Tongue (tissue), 1 donor: ENCODE measurements at regions not wholly inside any gene's neighbourhood (a gene's known extent, or its start where the extent isn't known, plus 50 kb on each side); places are given as distances from the start of the nearest gene placed in this dataset.

ENCODE experiments used
- DNase-seq: peaks from one replicate; pipeline ENCODE4 v3.0.0-alpha.2; 2015

GRCh38 chr11:116642481-116642880 lies 130.3 kb downstream of the BUD13 start:
- no peak for DNase-seq

DNA sequence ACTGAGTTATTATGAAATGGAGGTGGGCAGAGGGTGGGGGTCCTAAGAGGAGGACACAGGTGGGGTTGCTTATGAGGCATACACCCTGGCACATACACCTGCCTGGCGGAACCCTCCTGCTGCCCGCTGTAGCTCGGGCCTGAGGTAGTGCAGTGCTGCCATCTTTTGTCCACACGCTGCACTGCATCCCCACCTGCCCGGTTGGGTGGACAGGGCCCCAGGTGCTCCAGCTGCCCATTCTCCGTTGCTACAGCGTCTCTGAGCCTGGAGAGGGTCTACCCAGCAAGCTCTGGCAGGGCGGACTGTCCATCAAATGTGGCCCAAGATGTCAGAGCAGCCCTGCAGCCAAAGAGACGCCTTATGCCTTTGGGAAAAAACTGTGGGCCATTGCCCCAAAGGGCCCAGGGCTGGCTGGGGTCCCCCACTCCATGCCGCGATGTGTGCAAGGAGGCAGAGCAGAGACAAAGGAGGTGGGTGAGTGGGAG lies 131.2 kb downstream of the BUD13 start:
- DNase-seq: peak; percentile 19

DNA sequence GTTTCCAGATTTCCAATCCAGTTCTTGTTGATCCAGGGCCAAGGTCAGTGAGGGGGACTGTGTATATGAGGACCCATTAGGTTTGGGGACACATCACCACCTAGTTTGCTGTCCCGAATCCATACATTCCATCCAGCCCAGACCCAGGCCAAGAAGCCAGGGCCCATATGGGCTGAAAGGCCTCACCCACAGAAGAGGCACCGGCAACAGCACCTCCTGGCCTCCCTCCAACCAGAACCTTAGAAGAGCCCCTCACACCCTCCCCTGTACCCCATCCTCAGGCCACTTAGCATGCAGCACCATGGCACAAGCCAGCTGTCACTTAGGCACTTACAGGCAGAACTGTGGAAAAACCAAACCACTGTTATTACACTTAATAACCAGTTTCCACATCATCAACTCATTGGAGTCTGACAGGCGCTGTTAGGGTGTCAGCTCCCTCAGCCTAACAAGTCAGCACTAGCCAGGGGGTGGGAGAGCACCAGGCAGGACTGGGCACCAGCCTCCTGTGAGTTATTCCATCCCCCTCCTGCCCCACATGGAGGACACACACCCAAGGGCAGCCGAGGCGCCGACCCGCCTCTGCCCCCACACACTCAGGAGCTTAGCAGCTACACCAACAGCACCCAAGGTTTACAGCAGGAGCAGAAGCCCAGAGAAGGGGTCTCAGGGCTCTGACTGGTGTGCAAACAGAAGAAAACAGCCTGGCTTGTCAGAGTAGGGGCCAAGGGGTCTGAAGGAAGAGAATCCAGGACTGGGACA lies 132.0 kb downstream of the BUD13 start:
- no peak for DNase-seq

- DNase-seq: no peak
Observed at GRCh38 chr11:116638463-116638862, 134.3 kb downstream of the BUD13 start.

GRCh38 chr11:116637766-116638165 lies 135.0 kb downstream of the BUD13 start:
- no peak for DNase-seq

DNA sequence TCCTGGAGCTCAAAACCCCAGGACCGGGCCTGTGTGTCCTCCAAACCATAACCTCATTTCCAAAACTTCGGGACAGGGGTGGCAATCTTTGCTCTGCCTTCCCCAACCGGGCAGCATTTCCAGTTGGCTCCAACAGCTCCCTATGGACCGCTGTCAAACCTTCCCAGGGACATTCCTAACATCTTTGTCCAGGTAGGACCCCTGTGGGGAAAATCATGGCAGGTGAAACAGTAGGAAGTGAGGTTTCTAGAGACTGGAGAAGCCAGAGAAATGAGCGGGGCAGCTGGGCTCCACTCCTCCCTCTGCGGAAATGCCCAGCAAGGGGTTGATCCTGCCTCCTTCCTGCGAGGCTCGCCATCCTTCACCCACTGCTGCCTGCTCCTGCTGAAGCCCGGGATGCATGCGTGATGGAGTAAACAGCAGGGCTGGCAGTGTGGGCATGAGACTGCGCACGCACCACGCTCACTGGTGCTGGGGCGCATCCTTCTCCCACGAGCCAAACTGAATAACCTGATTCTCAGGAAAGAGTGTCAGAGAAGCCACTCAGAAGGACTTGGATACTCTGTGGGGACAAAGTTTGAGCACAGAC lies 136.4 kb downstream of the BUD13 start:
- no peak for DNase-seq

- DNase-seq: no peak
Observed at GRCh38 chr11:116631201-116631600, 141.6 kb downstream of the BUD13 start.

GRCh38 chr11:116618461-116618860 lies 154.3 kb downstream of the BUD13 start:
- no peak for DNase-seq

DNA sequence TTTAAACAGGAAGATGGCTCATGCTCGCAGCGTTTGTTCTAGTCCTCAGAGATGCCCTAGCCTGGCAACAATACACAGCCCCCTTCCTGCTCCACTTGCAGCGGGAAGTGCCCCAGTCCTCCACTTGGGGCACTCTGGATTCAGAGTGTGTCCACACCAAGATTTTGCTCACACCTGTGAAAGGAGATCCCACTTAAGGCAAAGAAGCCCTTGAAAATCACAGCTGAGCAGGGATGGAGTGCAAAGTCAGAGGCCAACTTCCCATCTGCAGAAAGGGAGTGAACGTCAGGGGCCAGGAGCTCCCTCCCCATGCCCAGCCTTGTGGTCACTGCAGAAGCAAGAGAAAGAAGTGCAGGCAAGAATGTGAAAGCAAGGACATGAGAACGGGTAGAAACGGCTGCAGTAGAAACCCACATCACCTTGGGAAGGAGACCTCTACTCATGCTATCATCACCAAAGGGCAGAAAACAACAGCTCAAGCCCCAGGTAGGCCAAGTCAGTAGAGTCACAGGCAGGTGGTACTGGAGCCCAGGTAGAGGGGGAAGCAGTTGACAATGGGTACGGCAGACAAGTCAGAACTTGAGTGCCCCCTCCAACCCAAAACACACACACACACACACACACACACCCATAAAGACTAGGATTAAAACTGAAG lies 157.4 kb downstream of the BUD13 start:
- no peak for DNase-seq

GRCh38 chr11:116614306-116615210 lies 158.2 kb downstream of the BUD13 start:
- no peak for DNase-seq

- DNase-seq: no peak
Observed at GRCh38 chr11:116613206-116613875, 159.4 kb downstream of the BUD13 start.

GRCh38 chr11:116611998-116612620 lies 160.7 kb downstream of the BUD13 start:
- DNase-seq: no peak

DNA sequence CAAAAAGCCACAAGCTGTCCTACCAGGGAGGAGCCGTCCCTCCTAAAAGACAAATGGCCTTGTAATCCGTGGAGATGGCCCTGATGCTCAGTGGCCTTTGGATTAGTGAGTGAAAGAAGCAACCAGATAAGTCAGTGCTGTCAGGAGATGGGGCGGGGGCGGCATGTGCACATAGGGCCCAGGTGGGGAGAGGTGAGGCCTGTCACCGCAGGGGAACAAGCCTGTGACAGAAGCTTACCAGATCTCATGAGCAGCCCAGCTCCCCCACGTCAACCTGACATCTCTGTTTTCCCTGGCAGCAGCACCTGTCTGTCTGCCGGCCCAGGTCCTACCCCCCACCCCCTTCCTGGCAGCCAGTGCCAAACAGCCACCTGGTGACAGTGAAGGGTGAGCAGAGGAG lies 162.6 kb downstream of the BUD13 start:
- no peak for DNase-seq

GRCh38 chr11:116607027-116607426 lies 165.8 kb downstream of the BUD13 start:
- DNase-seq: no peak

GRCh38 chr11:116605543-116606459 lies 167.0 kb downstream of the BUD13 start:
- peak; percentile 67 for DNase-seq

DNA sequence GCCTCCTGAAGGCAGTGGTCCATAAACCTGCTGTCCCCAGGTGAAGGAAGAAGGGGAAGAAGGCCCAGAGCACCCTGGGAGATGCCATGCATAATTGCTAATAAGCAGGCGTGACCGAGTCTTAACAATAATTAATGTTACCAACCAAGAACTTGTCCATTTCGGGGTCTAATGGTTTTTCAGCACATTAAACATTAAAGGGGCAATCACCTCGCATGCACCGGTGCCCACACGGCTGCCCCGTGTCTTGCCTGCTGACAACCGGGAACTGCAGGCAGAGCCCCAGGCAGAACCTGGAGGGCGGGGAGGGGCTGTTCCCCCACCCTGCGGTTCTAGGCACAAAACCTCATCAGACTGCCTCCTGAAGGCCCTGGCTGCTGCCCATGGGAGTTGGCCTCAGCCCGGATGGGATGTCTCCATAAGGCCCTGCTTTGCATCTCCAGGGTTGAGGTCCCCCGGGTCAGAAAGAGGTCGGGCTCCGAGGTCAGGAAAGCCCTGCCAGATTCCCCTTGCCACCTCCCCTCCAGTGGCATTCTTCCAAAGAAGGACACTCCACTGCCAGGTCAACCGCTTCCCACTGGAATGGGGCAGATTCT lies 169.0 kb downstream of the BUD13 start:
- DNase-seq: no peak

DNA sequence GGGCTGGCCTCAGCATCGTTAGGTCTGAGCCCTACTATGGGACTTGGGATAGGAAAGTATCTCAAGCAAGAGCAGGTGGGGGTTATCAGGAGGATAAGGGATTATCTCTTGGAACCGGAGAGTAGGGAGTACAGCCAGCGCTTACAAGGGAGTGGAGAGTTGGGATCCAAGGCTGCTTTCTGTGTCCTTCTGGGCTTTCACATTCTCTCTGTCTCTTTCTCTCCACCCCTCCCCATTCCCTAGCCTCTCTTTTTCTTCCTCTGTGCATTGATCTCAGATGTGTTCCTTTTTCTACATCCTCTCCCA lies 170.2 kb downstream of the BUD13 start:
- no peak for DNase-seq

- no peak for DNase-seq
Observed at GRCh38 chr11:116601814-116602636, 170.8 kb downstream of the BUD13 start.

DNA sequence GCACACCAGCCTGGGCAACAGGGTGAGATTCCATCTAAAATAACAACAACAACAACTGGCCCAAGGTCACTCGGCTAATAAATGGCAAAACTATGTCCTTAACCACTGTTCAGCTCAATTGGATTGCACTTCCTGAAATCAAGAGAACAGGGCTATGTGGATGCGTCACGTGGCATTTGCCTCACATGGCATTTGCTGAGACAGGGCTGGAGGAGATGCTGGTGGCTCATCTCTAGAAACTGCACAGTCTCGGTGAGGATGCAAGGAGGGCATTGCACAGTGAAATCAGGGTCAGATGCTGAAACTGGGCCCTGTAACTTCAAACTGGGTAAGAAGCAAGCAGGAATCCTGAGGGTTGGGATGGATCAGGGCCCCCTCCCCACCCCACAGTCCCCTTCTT lies 171.9 kb downstream of the BUD13 start:
- DNase-seq: no peak
